T-helper 2 cell treated with Interferon-gamma antibody and Interleukin-4, amounts not matched to agents 5 μg/mL and 100 μg/mL, for 36 hours (primary cell): ENCODE measurements at regions not wholly inside any gene's neighbourhood (a gene's known extent, or its start where the extent isn't known, plus 50 kb on each side); places are given as distances from the start of the nearest gene placed in this dataset.

Experiments used
- DNase-seq: peaks from one replicate; pipeline ENCODE4 v3.0.0; 2021; ENCODE audit warnings: low spot score
- H3K27ac Mint-ChIP-seq: one replicate; pipeline ENCODE4 v1.8.0; 2021; ENCODE audit warnings: mild to moderate bottlenecking, mixed read lengths
- H3K27me3 Mint-ChIP-seq: one replicate; pipeline ENCODE4 v1.8.0; 2021; ENCODE audit warnings: low read depth, mixed read lengths
- H3K36me3 Mint-ChIP-seq: one replicate; pipeline ENCODE4 v1.8.0; 2021; ENCODE audit warnings: low read depth, mixed read lengths
- H3K4me1 Mint-ChIP-seq: one replicate; pipeline ENCODE4 v1.8.0; 2021; ENCODE audit warnings: low read depth, mixed read lengths
- H3K4me3 Mint-ChIP-seq: one replicate; pipeline ENCODE4 v1.8.0; 2022; ENCODE audit warnings: mild to moderate bottlenecking, moderate library complexity, mixed read lengths
- H3K9me3 Mint-ChIP-seq: one replicate; pipeline ENCODE4 v1.8.0; 2021; ENCODE audit warnings: mixed read lengths

- Mint-ChIP-seq H3K4me3 (no peak overlapping the region), H3K9me3 (peaks cover 18% of the 10 kb centered on the region)
Observed at GRCh38 chr9:25975667-25976066, 297.4 kb upstream of the TUSC1 start.

GRCh38 chr9:25964239-25964638 is 286.0 kb upstream of the TUSC1 start:
- Mint-ChIP-seq H3K4me1 (no peaks in the 10 kb centered on the region), H3K27ac (no peak overlapping the region), H3K27me3 (no peaks in the 10 kb centered on the region), H3K36me3 (no peaks in the 10 kb centered on the region), H3K9me3 (peaks cover 12% of the 10 kb centered on the region), H3K4me3 (no peak overlapping the region)
- no peak for DNase-seq

More at GRCh38 chr9:25975667-25976066, 297.4 kb upstream of the TUSC1 start:
- no peak for DNase-seq
- Mint-ChIP-seq H3K36me3 (no peaks in the 10 kb centered on the region), H3K27ac (no peak overlapping the region), H3K4me1 (no peaks in the 10 kb centered on the region), H3K27me3 (no peaks in the 10 kb centered on the region)

GRCh38 chr9:25960178-25960577 is 281.9 kb upstream of the TUSC1 start:
- no peak overlapping the region for H3K4me3 Mint-ChIP-seq
- H3K9me3 Mint-ChIP-seq: peaks cover 19% of the 10 kb centered on the region
- no peak for DNase-seq
- H3K4me1 Mint-ChIP-seq: no peaks in the 10 kb centered on the region
- H3K27ac Mint-ChIP-seq: no peak overlapping the region
- H3K27me3 Mint-ChIP-seq: no peaks in the 10 kb centered on the region
- no peaks in the 10 kb centered on the region for H3K36me3 Mint-ChIP-seq

- H3K4me1 Mint-ChIP-seq: no peaks in the 10 kb centered on the region
- H3K27me3 Mint-ChIP-seq: no peaks in the 10 kb centered on the region
- no peaks in the 10 kb centered on the region for H3K36me3 Mint-ChIP-seq
- H3K9me3 Mint-ChIP-seq: peaks cover 41% of the 10 kb centered on the region
- H3K4me3 Mint-ChIP-seq: no peak overlapping the region
- no peak overlapping the region for H3K27ac Mint-ChIP-seq
- DNase-seq: no peak
Observed at GRCh38 chr9:25954209-25954608, 276.0 kb upstream of the TUSC1 start.

- no peak for DNase-seq
- Mint-ChIP-seq H3K4me3 (no peak overlapping the region), H3K36me3 (no peaks in the 10 kb centered on the region), H3K4me1 (no peaks in the 10 kb centered on the region), H3K9me3 (peaks cover 59% of the 10 kb centered on the region), H3K27ac (no peak overlapping the region), H3K27me3 (no peaks in the 10 kb centered on the region)
Observed at GRCh38 chr9:25948182-25948581, 269.9 kb upstream of the TUSC1 start.

- DNase-seq: no peak
- no peaks in the 10 kb centered on the region for H3K27me3 Mint-ChIP-seq
- H3K36me3 Mint-ChIP-seq: no peaks in the 10 kb centered on the region
- no peaks in the 10 kb centered on the region for H3K4me1 Mint-ChIP-seq
- H3K4me3 Mint-ChIP-seq: no peak overlapping the region
- peaks cover 28% of the 10 kb centered on the region for H3K9me3 Mint-ChIP-seq
- H3K27ac Mint-ChIP-seq: no peak overlapping the region
Observed at GRCh38 chr9:25939126-25939525, 260.9 kb upstream of the TUSC1 start.

GRCh38 chr9:25936031-25936430 is 257.8 kb upstream of the TUSC1 start:
- no peaks in the 10 kb centered on the region for H3K36me3 Mint-ChIP-seq
- peaks cover 38% of the 10 kb centered on the region for H3K9me3 Mint-ChIP-seq
- no peak for DNase-seq
- no peak overlapping the region for H3K27ac Mint-ChIP-seq
- no peaks in the 10 kb centered on the region for H3K27me3 Mint-ChIP-seq
- H3K4me3 Mint-ChIP-seq: no peak overlapping the region
- H3K4me1 Mint-ChIP-seq: no peaks in the 10 kb centered on the region

GRCh38 chr9:25935188-25935587 is 256.9 kb upstream of the TUSC1 start:
- DNase-seq: no peak
- Mint-ChIP-seq H3K27ac (no peak overlapping the region), H3K27me3 (no peaks in the 10 kb centered on the region), H3K9me3 (peaks cover 35% of the 10 kb centered on the region), H3K4me3 (no peak overlapping the region), H3K4me1 (no peaks in the 10 kb centered on the region), H3K36me3 (no peaks in the 10 kb centered on the region)

- H3K9me3 Mint-ChIP-seq: peaks cover 37% of the 10 kb centered on the region
- no peak for DNase-seq
- no peak overlapping the region for H3K27ac Mint-ChIP-seq
- no peaks in the 10 kb centered on the region for H3K36me3 Mint-ChIP-seq
- no peaks in the 10 kb centered on the region for H3K27me3 Mint-ChIP-seq
- no peak overlapping the region for H3K4me3 Mint-ChIP-seq
- no peaks in the 10 kb centered on the region for H3K4me1 Mint-ChIP-seq
Observed at GRCh38 chr9:25918761-25919160, 240.5 kb upstream of the TUSC1 start.

- no peak overlapping the region for H3K4me3 Mint-ChIP-seq
- no peaks in the 10 kb centered on the region for H3K27me3 Mint-ChIP-seq
- H3K27ac Mint-ChIP-seq: no peak overlapping the region
- no peak for DNase-seq
- H3K9me3 Mint-ChIP-seq: peaks cover 36% of the 10 kb centered on the region
- no peaks in the 10 kb centered on the region for H3K36me3 Mint-ChIP-seq
- H3K4me1 Mint-ChIP-seq: no peaks in the 10 kb centered on the region
Observed at GRCh38 chr9:25917731-25918362, 239.6 kb upstream of the TUSC1 start.

GRCh38 chr9:25913806-25914205 is 235.6 kb upstream of the TUSC1 start:
- no peaks in the 10 kb centered on the region for H3K36me3 Mint-ChIP-seq
- no peak for DNase-seq
- no peak overlapping the region for H3K27ac Mint-ChIP-seq
- no peaks in the 10 kb centered on the region for H3K4me1 Mint-ChIP-seq
- H3K4me3 Mint-ChIP-seq: no peak overlapping the region
- peaks cover 38% of the 10 kb centered on the region for H3K9me3 Mint-ChIP-seq
- H3K27me3 Mint-ChIP-seq: no peaks in the 10 kb centered on the region

GRCh38 chr9:25904701-25905100 is 226.5 kb upstream of the TUSC1 start:
- Mint-ChIP-seq H3K4me3 (no peak overlapping the region), H3K4me1 (no peaks in the 10 kb centered on the region), H3K36me3 (no peaks in the 10 kb centered on the region), H3K27ac (no peak overlapping the region), H3K9me3 (peaks cover 55% of the 10 kb centered on the region), H3K27me3 (no peaks in the 10 kb centered on the region)
- no peak for DNase-seq

- peaks cover 46% of the 10 kb centered on the region for H3K9me3 Mint-ChIP-seq
- no peak for DNase-seq
- H3K36me3 Mint-ChIP-seq: no peaks in the 10 kb centered on the region
- H3K4me3 Mint-ChIP-seq: no peak overlapping the region
- no peak overlapping the region for H3K27ac Mint-ChIP-seq
- no peaks in the 10 kb centered on the region for H3K4me1 Mint-ChIP-seq
- H3K27me3 Mint-ChIP-seq: no peaks in the 10 kb centered on the region
Observed at GRCh38 chr9:25891527-25891926, 213.3 kb upstream of the TUSC1 start.

- Mint-ChIP-seq H3K36me3 (no peaks in the 10 kb centered on the region), H3K9me3 (peaks cover 45% of the 10 kb centered on the region), H3K4me1 (no peaks in the 10 kb centered on the region), H3K27me3 (no peaks in the 10 kb centered on the region), H3K27ac (no peak overlapping the region), H3K4me3 (no peak overlapping the region)
- DNase-seq: no peak
Observed at GRCh38 chr9:25889661-25890060, 211.4 kb upstream of the TUSC1 start.

- Mint-ChIP-seq H3K4me1 (no peaks in the 10 kb centered on the region), H3K9me3 (peaks cover 34% of the 10 kb centered on the region), H3K36me3 (no peaks in the 10 kb centered on the region), H3K27ac (no peak overlapping the region), H3K4me3 (no peak overlapping the region), H3K27me3 (no peaks in the 10 kb centered on the region)
- DNase-seq: no peak
Observed at GRCh38 chr9:25876248-25876647, 198.0 kb upstream of the TUSC1 start.
